GM19463 (cell line): ENCODE measurements at regions not wholly inside any gene's neighbourhood (a gene's known extent, or its start where the extent isn't known, plus 50 kb on each side); places are given as distances from the start of the nearest gene placed in this dataset.

Experiments used
- ATAC-seq: cut with Tn5 transposase; IDR thresholded peaks from one replicate; pipeline ENCODE4 v1.9.1; 2021; ENCODE audit warnings: mild to moderate bottlenecking, moderate library complexity; ENCODE audit not compliant: unreplicated experiment

DNA sequence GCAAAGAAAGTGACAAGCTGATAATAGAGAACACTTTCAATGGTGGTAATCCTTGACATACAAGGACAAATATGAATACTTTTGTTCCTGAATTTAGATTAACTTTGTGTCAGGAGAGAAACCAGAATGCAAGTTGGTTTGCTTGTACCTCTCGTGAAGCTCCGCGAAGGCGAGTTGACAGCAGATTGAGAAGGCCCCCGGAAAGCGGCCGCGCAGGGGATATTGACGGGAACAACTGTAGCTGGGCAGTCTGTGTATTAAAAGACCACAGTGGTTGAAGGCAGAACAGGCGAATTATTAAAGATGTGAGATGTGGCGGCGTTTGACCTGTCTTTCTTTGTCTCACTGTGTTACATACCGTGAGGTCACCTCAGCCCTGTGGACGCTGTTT, 175.8 kb upstream of the RALGAPA2 start:
- no peak for ATAC-seq

GRCh38 chr20:20887593-20888265, 175.3 kb upstream of the RALGAPA2 start:
- ATAC-seq = no peak

- no peak for ATAC-seq
Measured at GRCh38 chr20:20881808-20882207, 169.4 kb upstream of the RALGAPA2 start.

DNA sequence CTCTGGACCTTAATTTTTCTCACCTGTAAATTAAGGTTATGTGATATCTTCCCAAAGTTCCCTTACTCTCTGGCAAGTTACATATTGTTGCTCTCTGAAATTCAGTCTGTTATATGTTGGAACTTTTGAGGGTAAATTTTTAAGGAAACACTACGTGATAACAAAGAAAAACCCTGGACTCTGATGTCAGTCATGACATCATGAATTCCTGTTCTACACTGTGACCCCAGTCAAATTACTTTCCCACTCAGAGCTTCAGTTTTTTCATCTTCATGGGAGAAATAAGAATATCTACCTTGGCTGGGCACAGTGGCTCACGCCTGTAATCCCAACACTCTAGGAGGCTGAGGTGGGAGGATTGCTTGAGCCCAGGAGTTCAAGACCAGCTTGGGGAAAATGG, 164.6 kb upstream of the RALGAPA2 start:
- no peak for ATAC-seq

DNA sequence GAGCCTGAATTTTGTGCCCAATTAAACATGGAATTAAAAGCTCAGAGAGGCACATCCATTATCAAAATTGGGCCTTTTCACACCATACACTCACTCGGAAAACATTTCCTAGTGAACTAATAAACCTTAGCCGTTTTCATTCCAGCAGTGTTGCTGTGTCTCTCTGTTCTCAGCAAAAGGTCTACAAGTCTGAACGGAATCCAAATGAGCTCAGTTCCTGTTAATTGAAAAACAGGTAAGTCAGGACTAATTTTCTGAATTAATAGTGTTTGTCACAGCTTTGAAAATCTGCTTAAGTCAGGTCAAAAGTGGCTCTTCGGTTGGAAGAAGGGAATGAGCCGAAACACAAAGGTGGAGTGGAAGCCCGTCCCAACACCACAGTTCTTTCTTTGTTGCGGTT, 163.3 kb upstream of the RALGAPA2 start:
- ATAC-seq = no peak

DNA sequence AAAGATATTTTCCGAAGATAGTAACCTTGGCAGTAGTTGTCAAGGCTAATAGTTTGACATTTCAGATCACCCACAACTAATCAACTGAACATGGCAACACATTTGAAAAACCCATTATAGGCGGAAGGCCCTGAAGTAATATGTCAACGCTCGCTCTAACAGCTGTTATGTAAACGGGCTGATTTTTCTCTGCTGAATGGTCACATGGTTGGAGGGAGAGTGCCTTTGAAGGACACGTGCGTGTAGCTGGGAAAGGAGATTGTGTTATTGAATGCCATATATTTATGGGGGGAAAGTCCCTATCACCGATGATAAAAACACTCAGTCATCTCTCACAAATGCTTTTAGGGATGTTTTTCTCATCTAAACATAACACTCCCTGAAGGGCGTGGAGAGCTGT, 160.0 kb upstream of the RALGAPA2 start:
- no peak for ATAC-seq

DNA sequence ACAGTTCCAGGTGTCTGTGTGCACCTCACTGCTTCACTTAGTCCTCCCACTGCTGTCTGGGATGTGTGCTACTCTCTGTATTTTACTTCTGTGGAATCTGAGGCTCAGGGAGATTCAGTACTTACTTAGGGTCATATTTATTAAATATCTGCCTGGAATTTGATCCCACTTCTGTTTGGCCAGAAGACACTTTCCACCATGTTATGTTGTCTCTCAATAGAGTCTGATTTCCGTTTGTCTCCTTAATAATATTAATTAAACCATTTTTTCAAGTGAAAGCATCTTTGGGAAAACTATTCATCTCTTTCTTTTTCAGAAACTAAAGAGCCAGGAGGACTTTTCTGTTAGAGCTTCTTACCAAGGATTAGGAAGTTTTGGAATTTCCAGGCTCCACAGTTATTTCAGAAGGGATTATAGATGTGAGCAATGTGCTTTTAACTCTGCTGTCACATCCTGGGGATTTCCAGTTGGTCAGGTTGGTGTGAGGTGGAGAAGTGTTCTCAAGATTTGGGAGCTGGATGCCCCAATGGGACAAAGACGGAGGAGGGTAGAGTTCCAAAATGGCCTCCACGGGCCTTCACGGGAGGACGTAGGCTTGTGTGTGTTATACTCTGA, 156.8 kb upstream of the RALGAPA2 start:
- ATAC-seq = no peak

- no peak for ATAC-seq
Measured at GRCh38 chr20:20864351-20865096, 152.1 kb upstream of the RALGAPA2 start.

DNA sequence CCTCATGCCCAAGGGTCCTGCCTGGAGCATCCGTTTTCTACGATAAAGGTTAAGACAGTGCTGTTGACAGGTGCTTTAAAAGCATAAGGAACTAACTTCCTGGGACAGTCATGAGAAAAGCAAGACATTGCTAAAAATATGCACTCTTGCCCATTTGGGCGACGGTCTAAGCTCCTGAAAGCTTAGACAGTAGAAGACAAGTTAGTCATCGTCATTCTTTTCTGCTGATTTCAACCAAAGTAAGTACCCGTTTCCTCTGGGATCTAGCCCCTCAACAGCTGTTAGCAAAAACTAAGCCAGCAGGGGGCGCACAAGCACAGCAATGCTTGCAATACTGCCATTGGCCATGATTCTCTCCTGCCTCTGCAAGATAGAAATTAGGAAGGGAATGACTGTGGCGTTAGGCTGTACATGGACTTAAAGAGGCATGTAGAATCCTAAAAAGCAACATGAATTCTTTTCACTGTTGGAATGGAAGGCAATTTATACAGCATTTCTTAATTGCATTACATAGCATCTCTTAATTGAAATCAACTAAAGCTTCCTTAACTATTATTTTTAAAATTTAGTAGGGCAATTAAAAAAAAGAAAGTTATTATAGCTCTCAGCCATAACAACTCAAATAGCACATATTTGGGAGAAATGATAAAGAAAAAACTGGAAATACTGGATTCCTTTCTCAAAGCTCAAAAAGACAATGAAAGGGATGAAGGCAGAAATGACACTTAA, 147.8 kb upstream of the RALGAPA2 start:
- peak; percentile 74 for ATAC-seq

DNA sequence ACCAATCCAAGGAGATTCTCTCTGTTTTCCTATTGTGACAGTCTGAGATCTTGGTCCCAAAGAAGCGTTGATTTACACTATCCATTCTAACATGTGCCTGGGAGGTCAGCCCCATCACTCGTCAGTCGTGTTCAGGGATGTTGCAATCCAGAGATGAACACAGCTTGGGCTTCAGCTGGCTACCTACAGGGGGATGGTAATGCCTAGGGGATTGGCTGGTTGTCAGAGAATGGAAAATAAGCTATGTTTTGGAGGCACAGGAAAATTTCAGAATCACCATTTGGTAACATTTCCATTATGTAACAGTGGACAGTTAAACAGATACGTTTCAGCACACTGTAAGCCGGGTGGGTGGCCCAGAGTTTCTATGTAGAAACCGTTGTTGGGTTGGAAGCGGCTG, 147.1 kb upstream of the RALGAPA2 start:
- no peak for ATAC-seq

GRCh38 chr20:20856956-20857355, 144.5 kb upstream of the RALGAPA2 start:
- ATAC-seq = no peak

GRCh38 chr20:20856306-20856705, 143.9 kb upstream of the RALGAPA2 start:
- ATAC-seq = no peak

DNA sequence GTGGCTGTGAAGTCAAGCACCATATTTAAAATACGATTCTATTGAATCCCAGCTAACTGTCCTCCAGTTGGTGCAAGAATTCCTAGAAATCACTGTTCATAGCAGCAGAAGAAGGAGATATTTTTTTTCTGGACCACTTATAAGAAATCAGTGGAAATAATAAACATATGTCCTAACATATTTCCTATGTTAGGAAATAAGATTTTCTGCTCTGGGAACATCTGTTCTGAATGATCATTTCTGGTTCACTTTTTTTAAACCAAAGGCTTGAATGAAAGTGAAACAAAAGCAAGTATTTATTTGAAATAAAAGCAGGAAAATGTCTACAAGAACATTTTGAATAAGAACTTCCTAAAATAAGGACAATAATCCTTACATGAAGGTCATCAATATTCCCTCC, 138.9 kb upstream of the RALGAPA2 start:
- no peak for ATAC-seq

DNA sequence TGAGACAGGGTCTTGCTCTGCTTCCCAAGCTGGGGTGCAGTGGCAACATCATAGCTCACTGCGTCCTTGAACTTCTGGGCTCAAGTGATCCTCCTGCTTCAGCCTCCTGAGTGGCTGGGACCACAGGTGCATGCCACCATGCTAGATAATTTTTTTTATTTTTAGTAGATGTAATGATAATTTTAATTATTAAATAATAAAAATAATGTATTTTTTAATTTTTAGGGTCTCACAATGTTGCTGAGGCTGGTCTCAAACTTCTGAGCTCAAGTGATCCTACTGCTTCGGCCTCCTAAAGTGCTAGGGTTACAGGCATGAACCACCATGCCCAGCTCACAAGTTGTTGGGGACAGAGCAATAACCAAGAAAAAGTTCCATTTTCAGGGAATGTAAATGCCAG, 138.0 kb upstream of the RALGAPA2 start:
- no peak for ATAC-seq

DNA sequence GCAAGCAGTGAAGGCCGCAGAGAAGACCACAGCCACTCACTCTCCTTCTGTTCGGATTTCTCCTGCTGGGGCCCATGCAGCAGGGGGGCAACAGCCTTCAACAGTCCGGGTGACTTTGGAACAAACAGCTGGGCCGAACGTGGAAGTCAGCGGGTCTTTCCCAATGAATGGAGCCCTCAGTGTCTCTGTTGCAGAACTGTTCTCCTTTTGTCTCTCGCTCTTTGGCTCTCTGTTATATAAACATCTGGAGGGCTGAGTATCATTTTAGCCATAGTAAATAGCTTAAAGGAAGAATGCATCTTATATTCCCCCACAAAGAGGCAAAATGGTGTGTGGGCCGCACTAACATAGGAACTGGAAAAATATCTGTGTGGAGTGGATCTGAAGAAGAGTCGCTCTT, 136.7 kb upstream of the RALGAPA2 start:
- no peak for ATAC-seq

DNA sequence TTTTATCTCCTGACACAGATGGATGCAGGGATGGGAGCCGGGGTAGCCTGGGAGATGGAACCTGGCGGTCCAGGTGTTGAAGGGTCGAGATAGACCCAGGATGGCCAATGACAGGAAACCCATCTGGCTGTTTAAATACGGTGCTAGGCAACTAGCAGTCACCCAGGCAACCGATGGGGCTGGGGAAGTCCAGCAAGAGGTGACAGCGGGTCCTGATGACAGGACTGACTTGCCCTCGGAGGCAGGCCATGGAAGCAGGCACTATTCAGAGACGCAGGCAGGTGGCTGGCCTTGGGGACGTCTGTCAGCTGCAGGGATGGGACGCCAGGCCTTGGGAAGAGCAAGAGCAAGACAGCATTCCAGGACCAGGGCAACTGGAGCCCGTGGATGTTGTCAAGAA, 135.4 kb upstream of the RALGAPA2 start:
- no peak for ATAC-seq

DNA sequence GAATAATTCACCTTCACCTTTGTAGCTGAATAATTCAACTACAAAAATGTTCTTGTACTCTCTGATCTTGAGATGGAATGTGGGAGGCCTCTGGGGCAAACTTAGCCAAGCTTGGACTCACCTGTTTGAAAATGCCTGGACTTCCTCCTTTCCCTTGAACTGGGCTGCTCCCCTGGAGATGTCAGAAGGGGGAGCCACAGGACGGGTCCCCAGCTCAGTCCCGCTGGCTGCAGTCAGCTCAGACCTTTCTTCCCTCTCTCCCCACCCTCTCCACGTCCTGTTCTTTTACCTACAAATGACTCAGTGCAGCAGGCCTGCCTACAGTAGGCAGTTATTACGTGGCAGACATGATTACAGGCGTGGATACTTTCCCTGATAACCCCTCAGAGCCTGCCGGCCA, 131.5 kb upstream of the RALGAPA2 start:
- no peak for ATAC-seq

DNA sequence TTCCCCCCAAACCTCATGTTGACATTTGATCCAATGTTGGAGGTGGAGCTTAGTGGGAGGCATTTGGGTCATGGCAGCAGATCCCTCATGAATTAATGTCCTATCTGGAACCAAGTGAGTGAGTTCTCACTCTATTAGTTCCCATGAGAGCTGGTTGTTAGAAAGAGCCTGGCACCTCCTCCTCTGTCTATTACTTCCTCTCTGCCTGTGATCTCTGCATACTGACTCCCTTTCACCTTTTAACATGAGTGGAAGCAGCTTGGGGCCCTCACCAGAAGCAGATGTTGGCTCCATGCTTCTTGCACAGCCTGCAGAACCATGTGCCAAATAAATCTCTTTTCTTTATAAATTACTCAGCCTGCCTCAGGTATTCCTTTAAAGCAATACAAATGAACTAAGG, 127.3 kb upstream of the RALGAPA2 start:
- no peak for ATAC-seq

DNA sequence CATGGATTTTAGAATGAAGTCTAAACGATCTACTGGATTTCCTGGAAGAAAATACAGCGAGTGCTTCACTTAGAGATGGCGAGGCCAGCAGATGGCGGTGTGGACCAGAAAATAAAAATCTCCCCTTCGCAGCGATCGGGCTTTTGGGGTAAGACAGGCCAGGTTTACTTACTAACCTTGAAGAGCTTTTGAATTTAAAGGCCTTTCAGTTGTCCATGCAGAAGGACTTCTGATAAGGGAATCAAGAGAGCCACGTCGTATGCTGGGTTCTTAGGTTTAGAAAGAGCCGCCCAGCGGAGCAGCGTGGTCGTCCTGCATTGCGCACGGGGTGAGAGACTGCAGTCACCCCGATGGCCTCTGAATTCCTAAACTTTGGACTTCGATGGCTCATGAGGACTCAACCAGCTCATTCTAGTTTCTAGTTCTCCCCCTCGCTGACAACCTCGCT, 125.2 kb upstream of the RALGAPA2 start:
- no peak for ATAC-seq

GRCh38 chr20:20836836-20837235, 124.4 kb upstream of the RALGAPA2 start:
- ATAC-seq = no peak

DNA sequence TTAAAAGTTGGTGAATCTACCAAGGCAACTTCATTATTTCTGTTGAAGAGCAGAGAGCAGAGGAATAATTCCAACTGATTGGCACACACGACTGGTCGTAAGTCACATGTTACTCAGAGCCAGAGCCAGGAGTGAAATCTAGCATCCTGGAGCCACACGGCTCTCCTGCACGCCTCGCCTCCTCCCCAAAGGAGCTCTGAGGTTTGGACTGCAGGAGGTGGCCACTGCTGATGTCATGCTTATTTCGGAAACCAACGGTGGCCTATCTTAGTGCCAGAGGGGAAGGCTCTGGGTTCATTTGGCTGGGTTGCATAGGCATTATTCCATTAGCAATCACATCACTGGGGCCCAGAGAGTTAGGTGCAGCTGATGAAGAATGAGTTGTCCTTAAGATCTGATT, 123.5 kb upstream of the RALGAPA2 start:
- no peak for ATAC-seq

GRCh38 chr20:20834008-20834407, 121.6 kb upstream of the RALGAPA2 start:
- no peak for ATAC-seq
